ENCODE measurements at regions not wholly inside any gene's neighbourhood (a gene's known extent, or its start where the extent isn't known, plus 50 kb on each side); places are given as distances from the start of the nearest gene placed in this dataset.

GRCh38 chr20:57841297-57841866 lies 131.6 kb upstream of the PMEPA1 start:
- Histone ChIP-seq H3K9ac (replicated peaks in 1 of 4; ENCODE audit: extremely low read depth in 1 of 4, low read depth in 3 of 4, low read length in 3 of 4) (no peak overlapping the region), H3K79me1 (ENCODE audit: low read depth, low read length) (no peaks in the 10 kb centered on the region), H3K36me3 (ENCODE audit: control insufficient read depth in 2 of 4, insufficient read depth in 4 of 4, low read length in 3 of 4) (no peaks in the 10 kb centered on the region), H2AK5ac (ENCODE audit: low read depth, low read length) (no peak overlapping the region), H4K20me1 (replicated peaks in 1 of 2; ENCODE audit: control insufficient read depth in 1 of 2, insufficient read depth in 2 of 2, low read length in 2 of 2) (no peaks in the 10 kb centered on the region), H2BK20ac (ENCODE audit: low read length) (no peak overlapping the region), H3K4me2 (ENCODE audit: insufficient read depth in 1 of 2, low read depth in 2 of 2, low read length in 2 of 2) (no peak overlapping the region), H2BK15ac (ENCODE audit: low read length) (no peak overlapping the region), H3K79me2 (ENCODE audit: control insufficient read depth in 1 of 2, insufficient read depth in 2 of 2, low read length in 2 of 2) (no peaks in the 10 kb centered on the region), H4K91ac (replicated peaks; ENCODE audit: insufficient read length, low read length) (no peak overlapping the region), H3K56ac (replicated peaks; ENCODE audit: insufficient read length, low read depth, low read length) (no peak overlapping the region), H2BK12ac (ENCODE audit: low read depth, low read length) (no peak overlapping the region), H2BK5ac (ENCODE audit: low read depth, low read length) (no peak overlapping the region), H3K4me3 (ENCODE audit: extremely low read depth in 1 of 4, insufficient read depth in 2 of 4, low read depth in 3 of 4, low read length in 4 of 4) (no peak overlapping the region), H4K5ac (ENCODE audit: insufficient read length, low read depth, low read length) (no peak overlapping the region), H3K9me3 (ENCODE audit: insufficient read depth in 2 of 2, low read depth in 1 of 2, low read length in 1 of 2) (no peaks in the 10 kb centered on the region), H4K8ac (ENCODE audit: extremely low read depth, insufficient read depth, low read length) (peak overlapping the region; percentile 29; the same call in 1 of the 2 replicates), H3K14ac (ENCODE audit: insufficient read length) (no peak overlapping the region), H3K23ac (ENCODE audit: insufficient read length) (no peak overlapping the region), H2BK120ac (replicated peaks; ENCODE audit: low read depth, low read length) (no peak overlapping the region), H3K18ac (ENCODE audit: extremely low read depth, low read length) (no peak overlapping the region), H3K27me3 (replicated peaks in 1 of 4; ENCODE audit: control insufficient read depth in 3 of 4, extremely low read depth in 1 of 4, insufficient read depth in 3 of 4, low read length in 3 of 4) (no peaks in the 10 kb centered on the region), H3K27ac (ENCODE audit: low read depth, low read length) (no peak overlapping the region), H3K4me1 (replicated peaks in 1 of 4; ENCODE audit: control insufficient read depth in 3 of 4, insufficient read depth in 4 of 4, low read length in 3 of 4) (no peaks in the 10 kb centered on the region; a peak in 1 of 7 replicates), H2AFZ (ENCODE audit: low read length) (no peak overlapping the region), H3K4ac (replicated peaks; ENCODE audit: insufficient read length, low read depth, low read length) (no peak overlapping the region), H3K23me2 (ENCODE audit: low read depth, low read length) (no peaks in the 10 kb centered on the region)
- POLR2A ChIA-PET (ENCODE audit: partially characterized antibody): no interaction called here
- FAIRE-seq (no peak), DNase-seq (ENCODE audit: low read depth in 1 of 2, low spot score in 2 of 2) (no peak)
- CTCF ChIA-PET (ENCODE audit: partially characterized antibody): interaction anchor here (1.2 to 1.4 kb wide), 5 partner anchors 8 to 267 kb away, joined by 3 to 4 read pairs (median 3); no protein-coding TSS in a partner anchor
- WGBS, 2 experiments (ENCODE audit: extremely low coverage in 1 of 2, insufficient coverage in 1 of 2, insufficient read length in 1 of 2, insufficient replicate concordance in 2 of 2, low coverage in 1 of 2, low lambda C conversion rate in 2 of 2, missing lambda C conversion rate in 1 of 2): 88% methylated on average over 11 of the region's 11 CpGs; no CpG with 5 or more reads in 1 of the 2 experiments
- TF ChIP-seq RBBP5 (IDR thresholded peaks at IDR 0.05; ENCODE audit: borderline replicate concordance, low read depth, low read length): no peak
- no peak for TF ChIP-seq FOSL1 (IDR thresholded peaks at IDR 0.05; ENCODE audit: insufficient read depth, low read depth, low read length)
- TF ChIP-seq RAD21 (IDR thresholded peaks at IDR 0.05 in 1 of 2, conservative IDR thresholded peaks at IDR 0.05 in 1 of 2; ENCODE audit: low read depth in 2 of 2, low read length in 2 of 2): no peak
- no peak for TF ChIP-seq YY1 (IDR thresholded peaks at IDR 0.05; ENCODE audit: low read depth, low read length)
- TF ChIP-seq TAF1 (IDR thresholded peaks at IDR 0.05; ENCODE audit: low read depth, low read length): no peak
- no peak for TF ChIP-seq CHD2 (IDR thresholded peaks at IDR 0.05; ENCODE audit: low read length)
- TF ChIP-seq MAFK (IDR thresholded peaks at IDR 0.05; ENCODE audit: low read depth, low read length): no peak
- no peak for TF ChIP-seq TEAD4 (IDR thresholded peaks at IDR 0.05; ENCODE audit: low read depth, low read length)
- TF ChIP-seq BRCA1 (IDR thresholded peaks at IDR 0.05; ENCODE audit: low read depth, low read length): no peak
- no peak for TF ChIP-seq TAF7 (optimal IDR thresholded peaks at IDR 0.05; ENCODE audit: borderline replicate concordance, low read depth, low read length)
- no peak for TF ChIP-seq TCF12 (IDR thresholded peaks at IDR 0.05; ENCODE audit: low read depth, low read length)
- TF ChIP-seq JUN (IDR thresholded peaks at IDR 0.05; ENCODE audit: low read depth, low read length): no peak
- no peak for TF ChIP-seq RNF2 (IDR thresholded peaks at IDR 0.05; ENCODE audit: borderline replicate concordance, low read depth, low read length, missing control alignments, poor library complexity, severe bottlenecking)
- no peak for TF ChIP-seq SIN3A (conservative IDR thresholded peaks at IDR 0.05 in 1 of 2, IDR thresholded peaks at IDR 0.05 in 1 of 2; ENCODE audit: low read depth in 1 of 2, low read length in 2 of 2)

Data from H1 (cell line).